GM23338 (cell line): ENCODE measurements at regions not wholly inside any gene's neighbourhood (a gene's known extent, or its start where the extent isn't known, plus 50 kb on each side); places are given as distances from the start of the nearest gene placed in this dataset.

Experiments used
- ATAC-seq: fragments of 200-7000 bp; cut with Tn5 transposase; 3 replicates; pipeline ENCODE4 v1.9.1; 2020
- DNase-seq: peaks from one replicate; pipeline ENCODE4 v3.0.0-alpha.2; 2015; ENCODE audit warnings: low spot score
- H2AFZ ChIP-seq: fragments of 200-600 bp; sonication (generic); 2 replicates; pipeline ENCODE4 v1.8.0; 2016; ENCODE audit warnings: antibody characterized with exemption, mild to moderate bottlenecking, moderate library complexity
- H3F3A ChIP-seq: fragments of 200-600 bp; sonication (generic); replicated peaks from 2 replicates; pipeline ENCODE4 v1.8.0; 2017; ENCODE audit warnings: antibody characterized with exemption, mixed run types, low read depth
- H3K27ac ChIP-seq: fragments of 200-600 bp; sonication (generic); 2 replicates; pipeline ENCODE4 v1.6.1; 2016; ENCODE audit warnings: low read depth
- H3K27me3 ChIP-seq: fragments of 200-600 bp; sonication (generic); 2 replicates; pipeline ENCODE4 v1.8.0; 2016; ENCODE audit warnings: mild to moderate bottlenecking, mixed run types, moderate library complexity; ENCODE audit not compliant: insufficient read depth
- H3K36me3 ChIP-seq: fragments of 200-600 bp; sonication (generic); 2 replicates; pipeline ENCODE4 v1.8.0; 2016; ENCODE audit warnings: mild to moderate bottlenecking; ENCODE audit not compliant: insufficient read depth
- H3K4me1 ChIP-seq: fragments of 200-600 bp; sonication (generic); 2 replicates; pipeline ENCODE4 v1.8.0; 2016; ENCODE audit warnings: mild to moderate bottlenecking, moderate library complexity; ENCODE audit not compliant: insufficient read depth
- H3K4me2 ChIP-seq: fragments of 200-600 bp; sonication (generic); 2 replicates; pipeline ENCODE4 v1.7.1; 2017; ENCODE audit warnings: mixed run types
- H3K4me3 ChIP-seq: fragments of 200-600 bp; sonication (generic); 2 replicates; pipeline ENCODE4 v1.6.1; 2016; ENCODE audit warnings: mixed run types
- H3K79me2 ChIP-seq: fragments of 200-600 bp; sonication (generic); replicated peaks from 2 replicates; pipeline ENCODE4 v1.8.0; 2017; ENCODE audit warnings: mild to moderate bottlenecking; ENCODE audit not compliant: insufficient read depth
- H3K9me2 ChIP-seq: fragments of 200-600 bp; sonication (generic); 2 replicates; pipeline ENCODE4 v1.8.0; 2017; ENCODE audit not compliant: insufficient read depth
- H4K20me1 ChIP-seq: fragments of 200-600 bp; sonication (generic); replicated peaks from 2 replicates; pipeline ENCODE4 v1.8.0; 2017; ENCODE audit warnings: mild to moderate bottlenecking; ENCODE audit not compliant: insufficient read depth
- H3K27ac Mint-ChIP-seq: 2 replicates; pipeline ENCODE4 v1.8.0; 2020; ENCODE audit warnings: inconsistent platforms, mild to moderate bottlenecking, moderate library complexity, mixed read lengths
- H3K27me3 Mint-ChIP-seq: 3 replicates; pipeline ENCODE4 v1.8.0; 2022; ENCODE audit warnings: low read depth, mild to moderate bottlenecking, moderate library complexity, mixed read lengths, inconsistent platforms; ENCODE audit not compliant: insufficient read depth, poor library complexity
- H3K36me3 Mint-ChIP-seq: 3 replicates; pipeline ENCODE4 v1.8.0; 2021; ENCODE audit warnings: low read depth, mild to moderate bottlenecking, inconsistent platforms, moderate library complexity, mixed read lengths
- H3K4me1 Mint-ChIP-seq: 3 replicates; pipeline ENCODE4 v1.8.0; 2020; ENCODE audit warnings: mild to moderate bottlenecking, inconsistent platforms, mixed read lengths
- H3K4me3 Mint-ChIP-seq: 3 replicates; pipeline ENCODE4 v1.8.0; 2021; ENCODE audit warnings: moderate library complexity, mild to moderate bottlenecking, inconsistent platforms, mixed read lengths
- H3K9me3 Mint-ChIP-seq: 3 replicates; pipeline ENCODE4 v1.8.0; 2020; ENCODE audit warnings: moderate library complexity, mild to moderate bottlenecking, inconsistent platforms, mixed read lengths
- CREB1 ChIP-seq: fragments of 250-450 bp; sonication (Bioruptor Pico); IDR thresholded peaks from 2 replicates; pipeline ENCODE4 v1.5.0; 2020; ENCODE audit warnings: low read depth, mild to moderate bottlenecking, moderate library complexity
- CTCF ChIP-seq, 2 experiments: fragments of 200-600 bp in 1 of 2; sonication (generic) in 1 of 2; conservative IDR thresholded peaks; 2 replicates each; pipeline versions ENCODE4 v1.5.1 to v1.6.1; 2016 to 2017; ENCODE audit warnings: antibody characterized with exemption in 2 of 2, low read depth in 2 of 2, mild to moderate bottlenecking in 2 of 2, moderate library complexity in 1 of 2
- NANOG ChIP-seq: IDR thresholded peaks from 2 replicates; pipeline ENCODE4 v1.6.1; 2016; ENCODE audit warnings: antibody characterized with exemption, borderline replicate concordance
- POLR2AphosphoS5 ChIP-seq: IDR thresholded peaks from 2 replicates; pipeline ENCODE4 v1.6.1; 2016; ENCODE audit warnings: antibody characterized with exemption, low read depth
- REST ChIP-seq: IDR thresholded peaks from one replicate; pipeline ENCODE4 v1.6.1; 2018; ENCODE audit warnings: antibody characterized with exemption; ENCODE audit not compliant: unreplicated experiment
- STAT1 ChIP-seq: IDR thresholded peaks from one replicate; pipeline ENCODE4 v1.6.1; 2016; ENCODE audit warnings: antibody characterized with exemption; ENCODE audit not compliant: unreplicated experiment
- ZNF114 ChIP-seq: fragments of 250-450 bp; sonication (Bioruptor Pico); IDR thresholded peaks from 2 replicates; pipeline ENCODE4 v1.5.0; 2020; ENCODE audit warnings: mild to moderate bottlenecking, moderate library complexity
- TF ChIP-seq, protein P1 (sequence below): IDR thresholded peaks from 2 replicates; pipeline ENCODE4 v1.6.1; 2016; ENCODE audit warnings: antibody characterized with exemption

DNA sequence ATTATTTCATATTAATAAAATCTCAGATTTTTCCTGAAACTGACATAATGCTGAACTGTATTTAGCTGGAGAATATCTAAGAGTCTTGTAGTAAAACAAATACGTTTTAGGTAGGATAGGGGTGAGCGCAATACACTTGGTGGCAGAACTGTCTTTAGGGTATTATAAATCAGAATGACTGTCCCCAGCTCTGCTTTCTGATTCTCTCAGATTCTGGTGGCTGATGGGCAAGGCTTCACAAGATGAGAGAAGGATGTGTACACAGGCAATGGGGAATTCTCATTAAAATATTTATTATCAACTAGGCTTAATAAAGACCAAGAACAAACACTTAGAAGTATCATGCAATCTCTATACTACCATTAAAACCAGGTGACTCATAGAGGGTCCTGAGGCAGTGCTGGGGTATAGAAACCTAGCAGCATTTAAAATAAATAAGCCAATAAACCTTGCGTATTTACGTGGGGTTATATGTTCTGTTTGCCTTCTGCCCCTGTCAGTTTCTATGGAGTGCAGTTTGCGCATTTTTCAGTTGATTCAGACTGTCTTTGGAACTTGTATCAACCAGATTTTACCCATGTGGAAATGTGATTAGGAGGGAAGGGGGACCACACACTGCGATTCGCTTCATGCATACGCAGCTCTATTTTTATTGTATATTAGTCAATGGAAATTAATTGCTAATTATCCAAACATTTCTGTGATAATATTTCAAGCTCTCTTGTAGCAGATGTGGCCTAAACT is 1150.7 kb upstream of the WWC1 start (continued):
- TF ChIP-seq REST (no peak), ZNF114 (CRISPR knock-in tag) (no peak), CTCF (conservative IDR thresholded peaks at IDR 0.05; ENCODE audit: low read depth in 2 of 2) (no peak), POLR2AphosphoS5 (no peak)

GRCh38 chr5:167143716-167144115 is 1147.7 kb upstream of the WWC1 start:
- H3K4me1 ChIP-seq: peaks cover 7% of the 10 kb centered on the region; the same call in 1 of the 2 replicates
- no peak for TF ChIP-seq NANOG
- no peak for TF ChIP-seq CTCF (conservative IDR thresholded peaks at IDR 0.05; ENCODE audit: low read depth in 2 of 2)
- TF ChIP-seq REST: no peak
- TF ChIP-seq STAT1: no peak
- TF ChIP-seq, protein P1, sequence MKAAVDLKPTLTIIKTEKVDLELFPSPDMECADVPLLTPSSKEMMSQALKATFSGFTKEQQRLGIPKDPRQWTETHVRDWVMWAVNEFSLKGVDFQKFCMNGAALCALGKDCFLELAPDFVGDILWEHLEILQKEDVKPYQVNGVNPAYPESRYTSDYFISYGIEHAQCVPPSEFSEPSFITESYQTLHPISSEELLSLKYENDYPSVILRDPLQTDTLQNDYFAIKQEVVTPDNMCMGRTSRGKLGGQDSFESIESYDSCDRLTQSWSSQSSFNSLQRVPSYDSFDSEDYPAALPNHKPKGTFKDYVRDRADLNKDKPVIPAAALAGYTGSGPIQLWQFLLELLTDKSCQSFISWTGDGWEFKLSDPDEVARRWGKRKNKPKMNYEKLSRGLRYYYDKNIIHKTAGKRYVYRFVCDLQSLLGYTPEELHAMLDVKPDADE: no peak
- TF ChIP-seq ZNF114 (CRISPR knock-in tag): no peak
- no peak for TF ChIP-seq CREB1 (CRISPR knock-in tag)

More at GRCh38 chr5:167143716-167144115, 1147.7 kb upstream of the WWC1 start:
- Histone ChIP-seq H2AFZ (no peak overlapping the region), H3K27ac (no peak overlapping the region), H3K4me2 (no peak overlapping the region), H3F3A (no peaks in the 10 kb centered on the region), H3K27me3 (no peaks in the 10 kb centered on the region), H3K36me3 (no peaks in the 10 kb centered on the region), H3K4me3 (no peak overlapping the region), H3K79me2 (no peaks in the 10 kb centered on the region), H4K20me1 (no peaks in the 10 kb centered on the region), H3K9me2 (no peaks in the 10 kb centered on the region)
- ATAC-seq (no peak), DNase-seq (peak; percentile 46)
- no peaks in the 10 kb centered on the region for H3K36me3 Mint-ChIP-seq
- no peak overlapping the region for H3K4me3 Mint-ChIP-seq
- no peak overlapping the region for H3K27ac Mint-ChIP-seq
- H3K4me1 Mint-ChIP-seq: no peaks in the 10 kb centered on the region
- no peaks in the 10 kb centered on the region for H3K27me3 Mint-ChIP-seq
- no peaks in the 10 kb centered on the region for H3K9me3 Mint-ChIP-seq
